Mammary epithelial cell (primary cell): ENCODE measurements at regions not wholly inside any gene's neighbourhood (a gene's known extent, or its start where the extent isn't known, plus 50 kb on each side); places are given as distances from the start of the nearest gene placed in this dataset.

Experiments used
- EZH2 ChIP-seq: IDR thresholded peaks from 2 replicates; pipeline ENCODE4 v1.6.1; 2012; ENCODE audit warnings: low read length, inconsistent platforms, borderline replicate concordance
- TF ChIP-seq, protein P1 (sequence below), 2 donors: IDR thresholded peaks in 1 of 2; conservative IDR thresholded peaks in 1 of 2; 2 replicates each; pipeline ENCODE4 v1.5.1; 2011 to 2012; ENCODE audit warnings: inconsistent platforms in 2 of 2, low read length in 2 of 2, mild to moderate bottlenecking in 2 of 2, control low read depth in 1 of 2, low read depth in 1 of 2; ENCODE audit not compliant: insufficient read depth in 1 of 2; ENCODE audit errors: extremely low read depth in 1 of 2

- no peak for TF ChIP-seq EZH2
- TF ChIP-seq, protein P1, sequence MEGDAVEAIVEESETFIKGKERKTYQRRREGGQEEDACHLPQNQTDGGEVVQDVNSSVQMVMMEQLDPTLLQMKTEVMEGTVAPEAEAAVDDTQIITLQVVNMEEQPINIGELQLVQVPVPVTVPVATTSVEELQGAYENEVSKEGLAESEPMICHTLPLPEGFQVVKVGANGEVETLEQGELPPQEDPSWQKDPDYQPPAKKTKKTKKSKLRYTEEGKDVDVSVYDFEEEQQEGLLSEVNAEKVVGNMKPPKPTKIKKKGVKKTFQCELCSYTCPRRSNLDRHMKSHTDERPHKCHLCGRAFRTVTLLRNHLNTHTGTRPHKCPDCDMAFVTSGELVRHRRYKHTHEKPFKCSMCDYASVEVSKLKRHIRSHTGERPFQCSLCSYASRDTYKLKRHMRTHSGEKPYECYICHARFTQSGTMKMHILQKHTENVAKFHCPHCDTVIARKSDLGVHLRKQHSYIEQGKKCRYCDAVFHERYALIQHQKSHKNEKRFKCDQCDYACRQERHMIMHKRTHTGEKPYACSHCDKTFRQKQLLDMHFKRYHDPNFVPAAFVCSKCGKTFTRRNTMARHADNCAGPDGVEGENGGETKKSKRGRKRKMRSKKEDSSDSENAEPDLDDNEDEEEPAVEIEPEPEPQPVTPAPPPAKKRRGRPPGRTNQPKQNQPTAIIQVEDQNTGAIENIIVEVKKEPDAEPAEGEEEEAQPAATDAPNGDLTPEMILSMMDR (conservative IDR thresholded peaks at IDR 0.05 in 1 of 2, IDR thresholded peaks at IDR 0.05 in 1 of 2; ENCODE audit: extremely low read depth in 1 of 2, insufficient read depth in 1 of 2, low read depth in 1 of 2, low read length in 2 of 2): no peak
Observed at GRCh38 chr6:126181890-126182289, 158.0 kb upstream of the CENPW start.
